ENCODE measurements at regions not wholly inside any gene's neighbourhood (a gene's known extent, or its start where the extent isn't known, plus 50 kb on each side); places are given as distances from the start of the nearest gene placed in this dataset.
"Not testable (repeated sequence)": the region's sequence is repeated elsewhere in the genome, so short reads cannot be mapped to it uniquely, and the experiment has no call there.

- Histone ChIP-seq H3K9ac (ENCODE audit: extremely low read depth, low read length, poor library complexity, severe bottlenecking) (no peak overlapping the region), H3K27me3 (ENCODE audit: control insufficient read depth, insufficient read depth, low read length, poor library complexity, severe bottlenecking) (no peaks in the 10 kb centered on the region), H3K4me1 (ENCODE audit: control insufficient read depth, insufficient read depth, low read length) (no peaks in the 10 kb centered on the region), H3K27ac (ENCODE audit: low read depth, low read length) (no peak overlapping the region), H3K36me3 (ENCODE audit: control insufficient read depth, insufficient read depth, low read length) (no peaks in the 10 kb centered on the region), H3K4me3 (ENCODE audit: low read length) (no peak overlapping the region), H3K9me3 (ENCODE audit: control insufficient read depth, low read length) (no peaks in the 10 kb centered on the region)
- peak; percentile 73 for TF ChIP-seq CTCF (conservative IDR thresholded peaks at IDR 0.05)
- peak; percentile 61 for DNase-seq
- Mint-ChIP-seq H3K27ac (no peak overlapping the region), H3K27me3 (ENCODE audit: insufficient read depth) (no peaks in the 10 kb centered on the region), H3K4me3 (no peak overlapping the region), H3K36me3 (ENCODE audit: low read depth) (no peaks in the 10 kb centered on the region), H3K9me3 (no peaks in the 10 kb centered on the region), H3K4me1 (no peaks in the 10 kb centered on the region)
- WGBS, 2 experiments (ENCODE audit: insufficient coverage in 1 of 2, insufficient read length in 1 of 2), result 70 to 75% methylated on average over 3 of the region's 3 CpGs
Observed at GRCh38 chr9:19629488-19629887, 159.3 kb downstream of the SLC24A2 start.

- not testable (repeated sequence) for H3K4me3 Mint-ChIP-seq
Observed at GRCh38 chr9:19625426-19625825, 163.4 kb downstream of the SLC24A2 start.

GRCh38 chr9:19624519-19624918 is 164.3 kb downstream of the SLC24A2 start:
- DNase-seq, result no peak
- no peaks in the 10 kb centered on the region for H3K27me3 ChIP-seq (ENCODE audit: control insufficient read depth, insufficient read depth, low read length, poor library complexity, severe bottlenecking)
- no peaks in the 10 kb centered on the region for H3K36me3 Mint-ChIP-seq (ENCODE audit: low read depth)
- WGBS, 2 experiments (ENCODE audit: insufficient coverage in 1 of 2, insufficient read length in 1 of 2), result 92 to 100% methylated on average over 1 to 2 of the region's 3 CpGs
- no peak overlapping the region for H3K9ac ChIP-seq (ENCODE audit: extremely low read depth, low read length, poor library complexity, severe bottlenecking)
- H3K36me3 ChIP-seq (ENCODE audit: control insufficient read depth, insufficient read depth, low read length), result no peaks in the 10 kb centered on the region
- no peak for TF ChIP-seq CTCF (conservative IDR thresholded peaks at IDR 0.05)
- no peak overlapping the region for H3K4me3 ChIP-seq (ENCODE audit: low read length)
- peaks cover 27% of the 10 kb centered on the region for H3K4me1 Mint-ChIP-seq
- H3K27ac ChIP-seq (ENCODE audit: low read depth, low read length), result no peak overlapping the region
- no peaks in the 10 kb centered on the region for H3K4me1 ChIP-seq (ENCODE audit: control insufficient read depth, insufficient read depth, low read length)
- no peak overlapping the region for H3K4me3 Mint-ChIP-seq
- no peaks in the 10 kb centered on the region for H3K9me3 Mint-ChIP-seq
- H3K27ac Mint-ChIP-seq, result no peak overlapping the region
- no peaks in the 10 kb centered on the region for H3K27me3 Mint-ChIP-seq (ENCODE audit: insufficient read depth)
- no peaks in the 10 kb centered on the region for H3K9me3 ChIP-seq (ENCODE audit: control insufficient read depth, low read length)

More at GRCh38 chr9:19625426-19625825, 163.4 kb downstream of the SLC24A2 start:
- H3K27ac ChIP-seq (ENCODE audit: low read depth, low read length); H3K27me3 Mint-ChIP-seq (ENCODE audit: insufficient read depth); H3K4me1 ChIP-seq (ENCODE audit: control insufficient read depth, insufficient read depth, low read length); DNase-seq; H3K27ac Mint-ChIP-seq; H3K9me3 Mint-ChIP-seq; H3K9ac ChIP-seq (ENCODE audit: extremely low read depth, low read length, poor library complexity, severe bottlenecking); H3K9me3 ChIP-seq (ENCODE audit: control insufficient read depth, low read length); H3K36me3 Mint-ChIP-seq (ENCODE audit: low read depth); H3K4me3 ChIP-seq (ENCODE audit: low read length); H3K27me3 ChIP-seq (ENCODE audit: control insufficient read depth, insufficient read depth, low read length, poor library complexity, severe bottlenecking); H3K36me3 ChIP-seq (ENCODE audit: control insufficient read depth, insufficient read depth, low read length): not testable (repeated sequence)
- 95% methylated on average over 1 of the region's 1 CpG; no CpG with 5 or more reads in 1 of the 2 experiments for WGBS, 2 experiments (ENCODE audit: insufficient coverage in 1 of 2, insufficient read length in 1 of 2)
- H3K4me1 Mint-ChIP-seq, result peaks cover 20% of the 10 kb centered on the region

- Mint-ChIP-seq H3K36me3 (ENCODE audit: low read depth) (no peaks in the 10 kb centered on the region), H3K27ac (no peak overlapping the region), H3K27me3 (ENCODE audit: insufficient read depth) (peaks cover 2% of the 10 kb centered on the region), H3K4me3 (no peak overlapping the region), H3K9me3 (no peaks in the 10 kb centered on the region), H3K4me1 (peaks cover 27% of the 10 kb centered on the region)
- Histone ChIP-seq H3K9ac (ENCODE audit: extremely low read depth, low read length, poor library complexity, severe bottlenecking) (no peak overlapping the region), H3K27me3 (ENCODE audit: control insufficient read depth, insufficient read depth, low read length, poor library complexity, severe bottlenecking) (no peaks in the 10 kb centered on the region), H3K4me3 (ENCODE audit: low read length) (no peak overlapping the region), H3K36me3 (ENCODE audit: control insufficient read depth, insufficient read depth, low read length) (no peaks in the 10 kb centered on the region), H3K27ac (ENCODE audit: low read depth, low read length) (no peak overlapping the region), H3K4me1 (ENCODE audit: control insufficient read depth, insufficient read depth, low read length) (no peaks in the 10 kb centered on the region), H3K9me3 (ENCODE audit: control insufficient read depth, low read length) (no peaks in the 10 kb centered on the region)
- no peak for DNase-seq
- 87 to 90% methylated on average over 3 to 4 of the region's 4 CpGs for WGBS, 2 experiments (ENCODE audit: insufficient coverage in 1 of 2, insufficient read length in 1 of 2)
- TF ChIP-seq CTCF (conservative IDR thresholded peaks at IDR 0.05), result no peak
Observed at GRCh38 chr9:19623941-19624340, 164.9 kb downstream of the SLC24A2 start.

All from endodermal cell (in vitro differentiated cells).